GM19438 (cell line): ENCODE measurements at regions not wholly inside any gene's neighbourhood (a gene's known extent, or its start where the extent isn't known, plus 50 kb on each side); places are given as distances from the start of the nearest gene placed in this dataset.

Source experiments
- ATAC-seq: cut with Tn5 transposase; IDR thresholded peaks from one replicate; pipeline ENCODE4 v1.9.1; 2021; ENCODE audit warnings: low read depth; ENCODE audit not compliant: unreplicated experiment

DNA sequence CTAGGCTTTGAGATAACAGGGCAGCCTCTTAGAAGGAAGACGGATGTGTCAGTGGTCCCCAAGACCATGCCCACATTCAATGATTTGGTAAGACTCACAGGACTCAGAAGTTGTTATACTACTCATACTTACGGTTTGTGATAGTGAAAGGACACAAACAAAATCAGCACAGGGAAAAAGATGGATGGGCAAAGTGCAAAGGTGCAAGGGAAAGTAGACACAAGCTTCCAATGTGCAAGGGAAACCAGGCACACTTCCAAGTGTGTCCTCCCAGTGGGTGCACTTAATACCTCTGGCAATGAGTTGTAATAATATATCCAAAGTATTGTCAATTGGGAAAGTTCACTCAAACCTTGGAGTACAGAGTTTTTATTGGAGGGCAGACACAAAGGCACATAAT is 53.8 kb upstream of the VCX start:
- no peak for ATAC-seq

DNA sequence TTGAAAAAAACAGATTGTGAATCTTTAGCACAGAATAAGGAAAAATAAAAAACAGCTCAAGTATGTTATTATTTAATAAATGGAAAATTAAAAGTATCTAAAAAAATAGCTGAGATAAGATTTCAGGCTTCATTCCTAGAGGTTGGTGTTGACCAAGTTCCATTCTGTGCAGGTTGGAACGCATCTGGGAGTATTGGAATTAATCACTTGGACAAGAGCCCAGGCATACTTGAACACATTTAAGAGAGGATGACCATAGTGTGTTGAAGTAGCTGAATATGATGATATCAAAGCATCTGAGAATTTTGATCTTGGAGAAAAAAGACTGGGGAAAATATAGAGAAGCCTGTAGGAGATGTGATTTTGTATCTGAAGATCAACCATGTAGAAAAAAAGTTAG is 54.6 kb upstream of the VCX start:
- no peak for ATAC-seq

DNA sequence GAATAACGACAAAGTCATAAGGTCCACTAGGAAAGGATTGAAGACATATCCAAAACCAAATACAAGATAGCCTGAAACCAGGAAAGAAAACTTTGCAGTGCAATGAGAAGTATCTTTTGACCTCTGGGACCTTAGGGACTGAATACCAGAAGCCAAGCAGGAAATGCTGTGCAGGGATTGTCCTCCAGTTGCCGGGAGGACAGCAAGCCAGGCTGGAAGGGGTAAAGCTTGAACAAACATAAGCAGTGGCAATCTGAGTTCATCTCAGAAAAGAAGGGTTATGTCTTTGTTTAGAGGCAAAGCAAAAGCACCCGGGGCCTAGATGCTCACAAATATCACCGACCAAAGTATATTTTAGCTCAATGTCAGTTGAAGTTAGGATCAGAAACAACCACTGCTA is 55.3 kb upstream of the VCX start:
- no peak for ATAC-seq

DNA sequence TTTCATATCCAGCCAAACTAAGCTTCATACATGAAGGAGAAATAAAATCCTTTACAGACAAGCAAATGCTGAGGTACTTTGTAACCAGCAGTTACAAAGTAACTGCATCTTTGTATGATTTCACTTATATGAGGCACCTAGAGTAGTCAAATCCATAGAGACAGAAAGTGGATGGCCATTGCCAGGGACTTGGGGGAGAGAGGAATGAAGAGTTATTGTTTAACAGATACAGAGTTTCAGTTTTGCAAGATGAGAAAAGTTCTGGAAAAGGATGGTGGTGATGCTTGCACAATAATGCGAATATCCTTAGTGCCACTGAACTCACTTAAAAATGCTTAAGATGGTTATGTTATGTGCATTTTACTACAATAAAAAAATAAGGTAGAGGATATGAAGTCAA is 58.4 kb upstream of the VCX start:
- ATAC-seq = no peak

DNA sequence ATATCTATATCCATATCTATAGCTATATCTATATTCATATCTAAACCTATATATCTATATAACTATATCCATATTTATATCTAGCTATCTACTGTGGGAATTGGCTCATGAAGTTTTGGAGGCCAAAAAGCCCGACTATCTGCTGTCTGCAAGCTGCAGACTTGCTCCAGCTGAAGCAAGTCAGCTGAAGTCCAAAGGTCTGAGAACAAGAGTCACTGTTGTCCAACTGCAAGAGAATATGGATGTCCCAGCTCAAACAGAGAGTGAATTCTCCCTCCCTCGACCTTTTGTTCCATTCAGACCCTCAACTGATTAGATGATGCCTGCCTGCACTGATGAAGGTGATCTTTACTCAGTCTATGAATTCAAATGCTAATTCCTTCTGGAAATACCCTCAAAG is 63.3 kb upstream of the VCX start:
- ATAC-seq = no peak

DNA sequence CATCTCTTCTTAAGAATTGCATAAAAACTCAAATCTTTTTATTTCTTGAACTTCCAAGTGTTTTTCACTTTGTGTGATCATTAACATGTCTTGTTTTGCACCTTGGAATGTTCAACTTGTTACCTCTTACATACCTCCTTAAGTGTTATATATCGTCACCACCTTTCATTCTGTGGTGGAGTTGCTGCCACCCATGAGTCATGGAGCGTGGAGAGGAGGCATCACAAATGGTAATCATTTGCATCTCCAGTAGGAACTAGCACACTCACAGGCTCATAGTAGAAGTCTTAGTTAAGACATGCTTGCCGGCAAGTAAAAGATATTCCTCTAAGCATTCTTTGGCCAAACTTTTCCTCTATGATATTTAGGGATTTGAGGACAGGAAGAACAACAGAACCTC is 67.0 kb upstream of the VCX start:
- ATAC-seq = no peak

DNA sequence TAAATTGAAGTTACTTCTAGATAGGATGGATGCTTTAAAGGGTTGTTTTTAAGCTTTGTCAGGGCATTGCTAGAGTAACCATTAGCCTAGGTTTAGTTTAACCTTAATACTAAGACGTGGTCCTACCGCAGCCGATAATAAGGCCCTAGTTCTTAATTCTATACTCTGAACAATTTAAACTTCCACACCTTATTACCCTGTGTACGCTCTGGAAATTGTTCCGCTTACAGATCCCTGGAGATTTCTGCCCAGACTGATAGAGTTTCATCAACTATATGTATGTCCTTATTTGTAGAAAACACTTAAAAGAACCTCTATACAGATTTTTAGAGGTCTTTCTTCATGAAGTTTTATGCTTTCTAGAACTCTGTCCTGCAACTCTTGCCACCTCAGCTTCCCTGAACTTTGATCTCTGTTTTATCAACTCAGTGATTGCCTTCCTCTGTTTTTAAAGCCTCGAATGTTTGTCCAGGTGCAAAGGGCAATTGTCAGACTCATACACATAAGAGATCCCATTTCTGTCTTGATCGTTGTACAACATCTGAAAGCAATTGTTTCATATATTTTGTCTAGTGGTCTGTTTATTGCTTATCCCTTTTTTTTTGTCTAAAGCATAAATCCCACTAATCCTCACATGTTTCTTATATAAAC is 71.1 kb upstream of the VCX start:
- no peak for ATAC-seq

DNA sequence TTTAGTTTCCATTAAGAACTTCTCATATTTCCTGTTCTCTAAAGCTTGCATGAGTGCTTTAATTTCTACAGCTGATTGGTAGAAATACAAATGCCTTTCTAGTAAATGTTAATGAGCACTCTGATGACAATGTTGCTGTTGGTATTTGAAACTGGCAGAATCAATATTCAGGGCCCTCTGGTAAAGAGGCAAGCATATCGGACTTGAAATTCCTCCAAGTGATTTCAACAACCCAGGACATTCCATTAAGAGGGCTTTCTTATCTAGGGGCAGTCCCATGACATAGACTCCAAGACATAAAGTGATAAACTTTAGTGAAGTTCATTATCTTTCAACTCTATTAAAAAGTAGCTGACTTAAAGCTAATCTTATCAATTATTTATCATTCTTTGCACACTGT is 83.1 kb upstream of the VCX start:
- ATAC-seq = no peak

DNA sequence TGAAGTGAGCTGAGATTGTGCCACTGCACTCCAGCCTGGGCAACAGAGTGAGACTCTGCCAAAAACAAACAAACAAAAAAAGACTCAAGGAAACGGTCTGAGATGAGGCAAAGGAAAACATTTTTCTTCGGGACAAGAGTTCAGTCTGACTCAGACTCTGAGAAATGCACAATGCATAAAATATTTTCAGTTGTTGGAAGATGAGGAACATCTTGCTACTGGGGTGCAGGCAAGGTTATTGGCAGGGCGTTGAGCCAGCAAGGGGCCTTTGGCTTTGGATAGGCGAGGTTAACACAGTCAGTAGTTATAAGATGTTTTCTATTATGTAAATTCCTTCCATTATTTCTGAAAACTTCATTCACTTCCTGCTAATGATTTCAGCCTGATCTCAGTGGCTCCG is 96.1 kb upstream of the VCX start:
- ATAC-seq = no peak

DNA sequence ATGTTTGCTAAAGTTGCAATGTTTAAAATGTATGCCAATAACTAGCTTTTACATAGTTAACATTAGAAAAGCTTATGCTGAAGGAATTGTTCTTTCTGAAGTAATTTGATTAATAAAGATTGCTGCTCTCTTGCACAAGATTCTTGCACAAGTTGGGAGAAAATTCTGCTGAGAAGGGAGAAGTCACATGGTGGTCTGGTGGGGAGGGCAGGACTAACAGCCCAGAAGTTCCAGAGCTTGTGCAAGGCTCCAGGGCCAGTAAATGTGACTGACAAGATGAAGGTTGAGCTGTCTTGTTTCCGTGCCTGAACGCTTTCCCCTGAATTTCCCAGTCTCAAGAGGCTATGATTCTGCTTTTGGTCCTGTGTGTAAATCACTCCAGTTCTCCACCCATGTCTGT is 112.9 kb upstream of the VCX start:
- no peak for ATAC-seq

DNA sequence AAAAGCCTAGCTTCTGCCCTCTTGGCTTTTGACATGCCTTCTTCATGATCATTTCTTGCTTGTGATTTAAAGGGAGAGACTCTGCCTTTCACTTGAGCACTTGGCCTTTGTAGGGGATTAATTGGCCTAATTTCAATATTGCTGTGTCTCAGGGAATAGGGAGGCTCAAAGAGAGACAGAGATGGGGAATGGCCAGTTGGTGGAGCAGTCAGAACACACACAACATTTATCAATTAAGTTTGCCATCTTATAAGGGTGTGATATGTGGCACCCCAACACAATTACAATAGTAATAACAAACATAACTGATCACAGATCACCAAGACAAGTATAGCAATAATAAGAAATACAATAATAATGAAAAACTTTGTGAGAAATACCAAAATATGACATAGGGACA is 122.5 kb upstream of the VCX start:
- ATAC-seq = no peak

DNA sequence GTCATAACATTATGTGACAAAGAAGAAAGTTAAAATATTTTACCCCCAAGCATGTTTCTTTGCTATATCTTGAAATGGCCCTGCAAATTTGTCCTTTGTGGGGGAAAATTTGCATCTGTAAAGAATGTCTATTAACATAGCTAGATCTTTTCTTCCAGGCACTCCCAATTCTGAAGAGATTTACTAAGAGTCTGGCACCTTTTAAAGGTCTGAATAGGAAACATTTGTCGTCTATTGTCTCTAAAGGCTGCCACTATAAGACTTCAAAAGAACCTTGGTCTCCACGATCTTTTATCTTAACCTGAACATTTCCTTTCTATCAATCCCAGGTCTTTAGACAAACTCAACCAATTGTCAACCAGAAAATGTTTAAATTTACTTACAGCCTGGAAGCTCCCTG is 128.6 kb upstream of the VCX start:
- ATAC-seq = no peak

DNA sequence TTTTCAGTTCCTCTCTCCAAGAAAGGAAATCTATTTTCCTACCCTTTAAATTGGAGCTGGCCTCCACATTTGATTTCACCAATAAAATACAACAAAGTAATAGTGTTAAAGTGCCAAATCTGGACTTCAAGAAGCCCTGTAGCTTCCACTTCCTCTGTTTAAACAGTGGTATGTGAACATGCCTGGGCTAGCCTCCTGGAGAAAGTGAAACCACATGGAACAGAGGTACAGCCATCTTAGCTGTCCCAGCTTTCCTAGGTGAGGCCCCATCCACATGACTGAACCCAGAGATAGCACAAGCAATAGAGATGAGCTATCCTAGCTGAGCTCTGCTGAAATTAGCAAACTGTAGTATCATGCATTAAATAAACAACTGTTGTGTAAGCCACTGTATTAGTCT is 131.8 kb upstream of the VCX start:
- ATAC-seq = no peak

DNA sequence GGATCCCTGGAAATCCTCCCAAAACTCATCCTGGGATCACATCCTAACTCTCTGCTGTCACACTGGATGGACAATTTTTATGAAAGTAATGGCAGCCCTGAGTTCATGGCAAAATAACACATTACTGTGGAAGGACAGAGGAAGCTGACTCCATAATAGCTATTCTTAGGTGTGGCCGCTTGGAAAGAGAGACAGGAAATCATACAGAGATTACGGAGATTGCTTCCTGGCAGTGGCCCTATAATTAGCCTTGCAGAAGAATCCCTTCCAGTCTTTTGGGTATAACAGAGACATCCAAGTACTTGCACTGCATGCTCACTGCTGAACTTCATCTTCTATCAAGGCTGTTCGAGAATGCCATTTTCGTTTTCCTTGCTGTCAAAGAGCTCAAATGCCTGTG is 133.1 kb upstream of the VCX start:
- ATAC-seq = no peak

DNA sequence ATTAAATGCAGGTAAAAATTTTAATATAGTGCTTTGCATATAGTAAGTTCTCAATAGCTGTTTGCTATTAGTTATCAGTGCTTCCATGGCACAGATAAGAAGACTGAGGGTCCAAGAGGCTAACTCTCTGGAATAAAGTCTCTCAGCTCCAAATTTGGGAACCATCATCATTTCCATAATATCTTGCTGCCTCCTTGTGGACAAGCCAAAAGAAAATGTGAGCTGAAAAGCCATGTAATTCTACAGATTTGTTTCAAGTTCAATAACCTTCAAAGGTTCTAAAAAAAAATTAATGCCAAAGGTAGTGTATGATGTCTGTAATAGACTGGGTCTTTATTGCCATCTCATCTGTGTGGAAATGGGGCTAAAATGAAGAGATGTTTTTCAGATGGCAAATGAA is 136.9 kb upstream of the VCX start:
- no peak for ATAC-seq

DNA sequence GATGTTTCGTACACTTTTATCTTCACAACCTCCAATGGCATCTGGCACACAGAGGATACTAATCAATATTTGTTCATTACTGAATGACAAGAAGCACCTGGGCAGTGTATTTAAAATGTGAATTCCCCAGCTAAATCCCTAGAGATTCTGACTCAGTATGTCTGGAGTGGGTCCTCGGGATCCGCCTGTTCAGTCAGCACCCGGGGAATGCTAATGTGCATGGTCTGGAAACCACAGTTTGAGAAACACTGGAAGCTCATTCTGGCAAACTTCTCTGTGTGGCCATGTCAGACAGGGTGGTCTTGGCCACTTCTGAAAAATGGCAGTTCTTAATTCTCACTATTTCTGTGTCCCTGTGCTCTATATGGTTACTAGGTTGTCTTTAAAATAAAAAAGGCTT is 138.8 kb upstream of the VCX start:
- no peak for ATAC-seq

DNA sequence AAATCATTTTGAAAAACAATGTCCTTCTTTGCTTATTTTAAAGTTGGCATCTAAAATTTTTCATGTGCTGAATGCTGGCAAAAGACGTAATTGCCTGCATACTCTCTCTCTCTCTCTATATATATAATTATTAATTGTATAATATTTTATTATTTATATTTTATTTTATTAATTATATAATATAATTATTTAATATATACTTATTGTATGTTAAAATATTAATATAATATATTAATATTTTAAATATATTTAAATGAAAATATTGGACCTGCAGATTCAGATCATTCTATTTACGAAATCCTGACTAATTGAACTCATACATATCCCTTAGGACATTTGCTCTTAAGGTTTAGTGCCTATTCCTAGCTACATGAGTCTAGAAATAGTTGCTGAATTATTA is 144.7 kb upstream of the VCX start:
- no peak for ATAC-seq

DNA sequence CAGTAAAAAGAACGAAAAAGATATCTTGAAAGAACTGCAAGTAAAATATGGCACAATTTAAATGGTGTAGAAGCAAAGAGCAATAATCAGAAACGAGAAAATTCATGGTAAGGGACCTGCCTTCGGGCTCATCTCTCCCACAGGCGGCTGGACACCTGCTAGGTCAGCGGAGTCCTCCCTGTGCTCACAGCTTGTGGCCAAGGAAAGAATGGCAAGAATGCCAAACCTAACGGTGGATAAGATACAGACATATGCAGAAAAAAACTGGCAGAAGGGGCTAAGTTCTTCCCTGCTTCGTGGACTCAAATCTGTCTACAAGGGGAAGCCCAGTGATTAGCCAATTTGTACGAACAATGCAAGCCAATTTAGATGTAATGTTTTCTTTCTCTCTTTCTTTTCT is 152.1 kb upstream of the VCX start:
- no peak for ATAC-seq

DNA sequence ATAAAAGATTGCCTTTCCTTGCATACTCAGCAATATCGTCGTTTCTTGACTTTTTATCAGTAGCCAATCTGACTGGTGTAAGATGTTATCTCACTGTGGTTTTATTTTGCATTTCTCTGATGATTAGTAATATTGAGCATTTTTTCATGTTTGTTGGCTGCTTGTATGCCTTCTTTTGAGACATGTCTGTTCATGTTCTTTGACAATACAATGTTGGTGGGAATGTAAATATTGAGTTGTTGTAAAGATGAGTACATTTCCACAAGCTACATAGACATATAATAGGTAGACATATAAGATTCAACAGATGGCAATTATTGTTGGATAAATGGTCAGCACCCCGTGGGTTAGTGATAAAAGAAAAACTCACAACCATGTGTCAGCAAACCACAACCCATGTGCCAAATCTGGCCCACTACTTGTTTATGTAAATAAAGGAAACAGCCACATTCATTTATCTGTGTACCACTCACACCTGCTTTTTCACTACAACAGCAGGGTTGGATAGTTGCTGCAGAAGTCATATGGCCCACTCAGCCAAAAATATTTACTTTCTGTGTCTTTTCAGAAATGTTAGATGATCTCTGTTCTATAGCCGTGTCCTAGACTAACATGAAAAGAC is 153.1 kb upstream of the VCX start:
- no peak for ATAC-seq

DNA sequence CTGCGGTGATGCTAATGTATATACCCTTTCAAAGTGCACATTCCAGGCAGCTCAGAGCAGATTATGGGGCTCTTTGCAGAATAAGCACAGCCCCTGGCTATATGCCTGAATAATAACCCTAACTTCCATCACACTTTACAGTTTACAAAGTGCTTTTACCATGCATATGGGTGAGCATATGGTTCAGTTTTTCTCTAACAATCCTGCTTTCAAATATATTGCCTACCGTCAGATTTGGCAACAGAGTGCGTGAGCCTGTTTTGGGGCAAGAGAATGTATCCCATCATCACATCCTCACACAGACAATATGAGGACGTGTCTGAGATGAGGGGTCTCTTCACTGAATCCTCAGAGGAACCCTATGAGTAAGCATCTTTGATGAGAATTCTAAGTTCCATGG is 162.8 kb upstream of the VCX start:
- no peak for ATAC-seq

DNA sequence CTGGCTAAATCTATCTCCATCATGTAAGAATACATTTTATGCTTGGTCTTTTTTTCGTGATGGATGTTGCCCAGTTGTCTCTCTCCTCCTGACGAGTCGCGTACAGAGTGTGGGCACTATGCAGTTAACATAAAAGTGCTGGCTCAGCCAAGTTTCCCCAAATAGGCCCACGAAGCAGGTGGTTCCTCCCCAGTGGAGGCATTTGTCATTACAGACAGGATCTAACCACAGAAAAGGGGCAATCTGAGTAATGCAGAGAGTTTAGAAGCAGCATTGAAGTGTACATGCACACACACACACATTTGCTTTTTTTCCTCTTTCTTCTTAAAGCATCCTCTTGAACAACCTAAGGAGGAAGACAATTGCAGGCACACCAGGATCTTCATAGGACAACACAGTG is 188.7 kb upstream of the VCX start:
- ATAC-seq = no peak

DNA sequence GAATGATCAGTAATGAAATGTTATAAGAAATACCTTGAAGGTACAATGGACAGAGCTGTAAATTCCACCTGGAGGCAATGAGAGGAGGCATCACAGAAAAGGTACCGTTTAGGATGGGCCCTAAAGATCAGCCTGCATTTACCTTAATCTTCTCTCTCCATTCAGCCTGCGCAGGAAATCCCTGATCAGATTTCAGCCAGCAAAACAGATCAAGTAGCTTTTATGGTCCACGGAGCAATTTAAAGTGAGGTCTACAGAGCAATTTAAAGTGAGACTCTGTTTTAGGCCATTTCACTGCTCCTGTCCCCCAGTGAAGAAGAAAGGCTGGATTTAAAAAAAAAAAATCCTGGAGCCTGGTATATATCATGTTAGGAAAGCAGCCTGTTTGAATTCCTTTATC is 195.1 kb upstream of the VCX start:
- ATAC-seq = no peak

DNA sequence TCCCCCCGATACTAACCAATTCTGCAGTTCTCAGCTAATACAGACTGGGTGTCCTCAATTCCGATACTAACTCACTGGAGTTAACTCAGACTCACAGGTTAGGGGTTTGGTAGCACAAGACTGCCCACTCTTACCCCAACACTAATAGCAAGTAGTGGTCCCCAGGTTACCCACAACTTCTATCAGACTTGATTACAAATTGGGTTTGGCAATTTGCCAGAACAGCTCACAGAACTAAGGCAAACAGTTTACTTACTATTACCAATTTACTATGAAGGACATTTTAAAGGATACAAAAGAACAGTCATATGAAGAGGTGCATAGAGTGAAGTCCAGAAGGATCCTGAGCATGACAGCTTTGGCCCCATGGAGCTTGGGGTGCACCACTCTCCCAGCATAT is 201.8 kb upstream of the VCX start:
- no peak for ATAC-seq
